Neural cell (in vitro differentiated cells): ENCODE measurements at regions not wholly inside any gene's neighbourhood (a gene's known extent, or its start where the extent isn't known, plus 50 kb on each side); places are given as distances from the start of the nearest gene placed in this dataset.

Experiments
- H2AFZ ChIP-seq: fragments of 200-600, 300-800 bp; sonication (generic), shearing (Covaris generic); 2 replicates; pipeline ENCODE4 v1.6.0; 2014; ENCODE audit warnings: low read depth, mild to moderate bottlenecking, antibody characterized with exemption, low read length, moderate library complexity
- H3F3A ChIP-seq: fragments of 200-600 bp; shearing (Covaris generic); 2 replicates; pipeline ENCODE4 v1.6.1; 2016; ENCODE audit warnings: mild to moderate bottlenecking, moderate library complexity, mixed read lengths, antibody characterized with exemption, low read length; ENCODE audit not compliant: insufficient read depth, poor library complexity, severe bottlenecking
- H3K27ac ChIP-seq: fragments of 200-600, 300-800 bp; sonication (generic), shearing (Covaris generic); 2 replicates; pipeline ENCODE4 v1.5.1; 2014; ENCODE audit warnings: mild to moderate bottlenecking, low read length, moderate library complexity
- H3K27me3 ChIP-seq: fragments of 300-800, 200-600 bp; sonication (generic), shearing (Covaris generic); 2 replicates; pipeline ENCODE4 v1.6.0; 2014; ENCODE audit warnings: mild to moderate bottlenecking, low read depth, low read length, moderate library complexity; ENCODE audit not compliant: insufficient read depth
- H3K36me3 ChIP-seq: fragments of 300-800, 200-600 bp; sonication (generic), shearing (Covaris generic); 2 replicates; pipeline ENCODE4 v1.5.1; 2014; ENCODE audit warnings: mild to moderate bottlenecking, antibody characterized with exemption, low read length, moderate library complexity; ENCODE audit not compliant: insufficient read depth
- H3K4me2 ChIP-seq: fragments of 300-800, 200-600 bp; sonication (generic), shearing (Covaris generic); 2 replicates; pipeline ENCODE4 v1.6.0; 2014; ENCODE audit warnings: mild to moderate bottlenecking, low read length
- H3K4me3 ChIP-seq: fragments of 300-800, 200-600 bp; sonication (generic), shearing (Covaris generic); 2 replicates; pipeline ENCODE4 v1.5.1; 2014; ENCODE audit warnings: mild to moderate bottlenecking, low read length, moderate library complexity
- H3K79me2 ChIP-seq: fragments of 200-600 bp; shearing (Covaris generic); replicated peaks from 2 replicates; pipeline ENCODE4 v1.6.0; 2014; ENCODE audit warnings: mild to moderate bottlenecking, low read length, moderate library complexity; ENCODE audit not compliant: insufficient read depth
- H3K9ac ChIP-seq: fragments of 300-800, 200-600 bp; sonication (generic), shearing (Covaris generic); 2 replicates; pipeline ENCODE4 v1.6.1; 2016; ENCODE audit warnings: mild to moderate bottlenecking, low read length, mixed read lengths
- H3K9me2 ChIP-seq: fragments of 200-600 bp; shearing (Covaris generic); 2 replicates; pipeline ENCODE4 v1.6.1; 2016; ENCODE audit warnings: mild to moderate bottlenecking, low read length, mixed read lengths; ENCODE audit not compliant: insufficient read depth
- H3K9me3 ChIP-seq: fragments of 200-600, 300-800 bp; sonication (generic), shearing (Covaris generic); 2 replicates; pipeline ENCODE4 v1.6.1; 2016; ENCODE audit warnings: mild to moderate bottlenecking, mixed run types, low read length, moderate library complexity, mixed read lengths
- H4K20me1 ChIP-seq: fragments of 200-600 bp; shearing (Covaris generic); 2 replicates; pipeline ENCODE4 v1.6.1; 2016; ENCODE audit warnings: mild to moderate bottlenecking, mixed run types; ENCODE audit not compliant: insufficient read depth
- EP300 ChIP-seq: fragments of 450-650 bp; conservative IDR thresholded peaks from 2 replicates; pipeline ENCODE4 v1.6.1; 2014; ENCODE audit warnings: antibody characterized with exemption, mild to moderate bottlenecking, moderate library complexity; ENCODE audit not compliant: poor library complexity, severe bottlenecking
- EZH2 ChIP-seq: fragments of 200-600, 300-800 bp; shearing (Covaris generic), sonication (generic); IDR thresholded peaks from 2 replicates; pipeline ENCODE4 v1.6.1; 2014; ENCODE audit warnings: antibody characterized with exemption, low read length, borderline replicate concordance, mild to moderate bottlenecking; ENCODE audit not compliant: insufficient read depth, poor library complexity, severe bottlenecking
- MXI1 ChIP-seq: fragments of 450-650 bp; conservative IDR thresholded peaks from 2 replicates; pipeline ENCODE4 v1.6.1; 2014; ENCODE audit warnings: antibody characterized with exemption, mild to moderate bottlenecking; ENCODE audit not compliant: poor library complexity, severe bottlenecking
- POLR2AphosphoS5 ChIP-seq: IDR thresholded peaks from 2 replicates; pipeline ENCODE4 v1.6.1; 2012
- RAD21 ChIP-seq: fragments of 450-650 bp; conservative IDR thresholded peaks from 2 replicates; pipeline ENCODE4 v1.6.1; 2014; ENCODE audit warnings: antibody characterized with exemption, mild to moderate bottlenecking, moderate library complexity
- SMC3 ChIP-seq: fragments of 450-650 bp; conservative IDR thresholded peaks from 2 replicates; pipeline ENCODE4 v1.6.1; 2014; ENCODE audit warnings: antibody characterized with exemption, mild to moderate bottlenecking, moderate library complexity; ENCODE audit not compliant: poor library complexity
- TAF1 ChIP-seq: IDR thresholded peaks from 2 replicates; pipeline ENCODE4 v1.6.1; 2012; ENCODE audit warnings: low read depth
- TF ChIP-seq, protein P1 (sequence below): IDR thresholded peaks from 2 replicates; pipeline ENCODE4 v1.6.1; 2012; ENCODE audit warnings: borderline replicate concordance
- TF ChIP-seq, protein P2 (sequence below): fragments of 450-650 bp; IDR thresholded peaks from 2 replicates; pipeline ENCODE4 v1.5.1; 2014; ENCODE audit warnings: antibody characterized with exemption, mild to moderate bottlenecking, moderate library complexity; ENCODE audit not compliant: poor library complexity, severe bottlenecking

GRCh38 chr22:34570408-34570807, 495.6 kb upstream of the ISX start:
- no peak overlapping the region for H3K4me2 ChIP-seq
- no peaks in the 10 kb centered on the region for H3K9me2 ChIP-seq
- H3K27me3 ChIP-seq = no peaks in the 10 kb centered on the region
- H3K36me3 ChIP-seq = no peaks in the 10 kb centered on the region
- H3K79me2 ChIP-seq = no peaks in the 10 kb centered on the region
- no peak overlapping the region for H2AFZ ChIP-seq
- no peak overlapping the region for H3K9ac ChIP-seq
- no peak overlapping the region for H3K4me3 ChIP-seq
- no peak for TF ChIP-seq SMC3
- TF ChIP-seq POLR2AphosphoS5 = no peak
- TF ChIP-seq, protein P1, sequence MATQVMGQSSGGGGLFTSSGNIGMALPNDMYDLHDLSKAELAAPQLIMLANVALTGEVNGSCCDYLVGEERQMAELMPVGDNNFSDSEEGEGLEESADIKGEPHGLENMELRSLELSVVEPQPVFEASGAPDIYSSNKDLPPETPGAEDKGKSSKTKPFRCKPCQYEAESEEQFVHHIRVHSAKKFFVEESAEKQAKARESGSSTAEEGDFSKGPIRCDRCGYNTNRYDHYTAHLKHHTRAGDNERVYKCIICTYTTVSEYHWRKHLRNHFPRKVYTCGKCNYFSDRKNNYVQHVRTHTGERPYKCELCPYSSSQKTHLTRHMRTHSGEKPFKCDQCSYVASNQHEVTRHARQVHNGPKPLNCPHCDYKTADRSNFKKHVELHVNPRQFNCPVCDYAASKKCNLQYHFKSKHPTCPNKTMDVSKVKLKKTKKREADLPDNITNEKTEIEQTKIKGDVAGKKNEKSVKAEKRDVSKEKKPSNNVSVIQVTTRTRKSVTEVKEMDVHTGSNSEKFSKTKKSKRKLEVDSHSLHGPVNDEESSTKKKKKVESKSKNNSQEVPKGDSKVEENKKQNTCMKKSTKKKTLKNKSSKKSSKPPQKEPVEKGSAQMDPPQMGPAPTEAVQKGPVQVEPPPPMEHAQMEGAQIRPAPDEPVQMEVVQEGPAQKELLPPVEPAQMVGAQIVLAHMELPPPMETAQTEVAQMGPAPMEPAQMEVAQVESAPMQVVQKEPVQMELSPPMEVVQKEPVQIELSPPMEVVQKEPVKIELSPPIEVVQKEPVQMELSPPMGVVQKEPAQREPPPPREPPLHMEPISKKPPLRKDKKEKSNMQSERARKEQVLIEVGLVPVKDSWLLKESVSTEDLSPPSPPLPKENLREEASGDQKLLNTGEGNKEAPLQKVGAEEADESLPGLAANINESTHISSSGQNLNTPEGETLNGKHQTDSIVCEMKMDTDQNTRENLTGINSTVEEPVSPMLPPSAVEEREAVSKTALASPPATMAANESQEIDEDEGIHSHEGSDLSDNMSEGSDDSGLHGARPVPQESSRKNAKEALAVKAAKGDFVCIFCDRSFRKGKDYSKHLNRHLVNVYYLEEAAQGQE = no peak
- no peak for TF ChIP-seq EZH2
- no peak for TF ChIP-seq EP300
- no peak for TF ChIP-seq RAD21
- TF ChIP-seq MXI1 = no peak
- TF ChIP-seq, protein P2, sequence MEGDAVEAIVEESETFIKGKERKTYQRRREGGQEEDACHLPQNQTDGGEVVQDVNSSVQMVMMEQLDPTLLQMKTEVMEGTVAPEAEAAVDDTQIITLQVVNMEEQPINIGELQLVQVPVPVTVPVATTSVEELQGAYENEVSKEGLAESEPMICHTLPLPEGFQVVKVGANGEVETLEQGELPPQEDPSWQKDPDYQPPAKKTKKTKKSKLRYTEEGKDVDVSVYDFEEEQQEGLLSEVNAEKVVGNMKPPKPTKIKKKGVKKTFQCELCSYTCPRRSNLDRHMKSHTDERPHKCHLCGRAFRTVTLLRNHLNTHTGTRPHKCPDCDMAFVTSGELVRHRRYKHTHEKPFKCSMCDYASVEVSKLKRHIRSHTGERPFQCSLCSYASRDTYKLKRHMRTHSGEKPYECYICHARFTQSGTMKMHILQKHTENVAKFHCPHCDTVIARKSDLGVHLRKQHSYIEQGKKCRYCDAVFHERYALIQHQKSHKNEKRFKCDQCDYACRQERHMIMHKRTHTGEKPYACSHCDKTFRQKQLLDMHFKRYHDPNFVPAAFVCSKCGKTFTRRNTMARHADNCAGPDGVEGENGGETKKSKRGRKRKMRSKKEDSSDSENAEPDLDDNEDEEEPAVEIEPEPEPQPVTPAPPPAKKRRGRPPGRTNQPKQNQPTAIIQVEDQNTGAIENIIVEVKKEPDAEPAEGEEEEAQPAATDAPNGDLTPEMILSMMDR = no peak
- TF ChIP-seq TAF1 = no peak
- H3F3A ChIP-seq = no peaks in the 10 kb centered on the region
- H3K27ac ChIP-seq = no peak overlapping the region
- no peaks in the 10 kb centered on the region for H3K9me3 ChIP-seq
- no peaks in the 10 kb centered on the region for H4K20me1 ChIP-seq

GRCh38 chr22:34579519-34579918, 486.4 kb upstream of the ISX start:
- Histone ChIP-seq H3K79me2 (no peaks in the 10 kb centered on the region), H3F3A (no peaks in the 10 kb centered on the region), H3K36me3 (no peaks in the 10 kb centered on the region), H3K9ac (no peak overlapping the region), H3K27me3 (no peaks in the 10 kb centered on the region), H3K4me3 (no peak overlapping the region), H3K9me2 (no peaks in the 10 kb centered on the region), H3K9me3 (no peaks in the 10 kb centered on the region), H4K20me1 (no peaks in the 10 kb centered on the region), H3K27ac (no peak overlapping the region), H3K4me2 (no peak overlapping the region), H2AFZ (no peak overlapping the region)
- TF ChIP-seq EZH2 (no peak), RAD21 (no peak), TAF1 (no peak), EP300 (peak; percentile 19), SMC3 (no peak), POLR2AphosphoS5 (peak; percentile 54), MXI1 (no peak)
- TF ChIP-seq, protein P1 = no peak
- TF ChIP-seq, protein P2 = no peak
